ENCODE measurements at regions not wholly inside any gene's neighbourhood (a gene's known extent, or its start where the extent isn't known, plus 50 kb on each side); places are given as distances from the start of the nearest gene placed in this dataset.

DNA sequence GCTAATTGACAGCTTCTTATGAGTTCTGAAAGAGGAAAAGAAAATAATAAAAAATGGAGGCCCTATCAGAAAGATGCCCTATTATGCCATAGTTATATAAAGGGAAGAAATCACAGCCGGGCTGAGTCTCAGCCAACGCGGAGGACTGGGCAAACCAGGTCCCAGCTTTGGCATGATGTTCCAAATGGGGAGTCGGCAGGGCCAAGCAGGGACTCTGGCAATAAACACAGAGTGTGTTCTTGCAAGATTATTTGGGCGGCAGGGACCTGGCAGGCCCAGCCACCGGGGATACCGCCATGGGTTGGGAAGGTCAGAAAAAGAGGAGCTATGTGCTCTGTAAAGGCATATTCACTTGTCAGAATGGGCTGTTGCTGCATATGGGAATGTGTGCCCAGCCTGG is 694.9 kb downstream of the BCL11A start:
- TF ChIP-seq, protein P1, sequence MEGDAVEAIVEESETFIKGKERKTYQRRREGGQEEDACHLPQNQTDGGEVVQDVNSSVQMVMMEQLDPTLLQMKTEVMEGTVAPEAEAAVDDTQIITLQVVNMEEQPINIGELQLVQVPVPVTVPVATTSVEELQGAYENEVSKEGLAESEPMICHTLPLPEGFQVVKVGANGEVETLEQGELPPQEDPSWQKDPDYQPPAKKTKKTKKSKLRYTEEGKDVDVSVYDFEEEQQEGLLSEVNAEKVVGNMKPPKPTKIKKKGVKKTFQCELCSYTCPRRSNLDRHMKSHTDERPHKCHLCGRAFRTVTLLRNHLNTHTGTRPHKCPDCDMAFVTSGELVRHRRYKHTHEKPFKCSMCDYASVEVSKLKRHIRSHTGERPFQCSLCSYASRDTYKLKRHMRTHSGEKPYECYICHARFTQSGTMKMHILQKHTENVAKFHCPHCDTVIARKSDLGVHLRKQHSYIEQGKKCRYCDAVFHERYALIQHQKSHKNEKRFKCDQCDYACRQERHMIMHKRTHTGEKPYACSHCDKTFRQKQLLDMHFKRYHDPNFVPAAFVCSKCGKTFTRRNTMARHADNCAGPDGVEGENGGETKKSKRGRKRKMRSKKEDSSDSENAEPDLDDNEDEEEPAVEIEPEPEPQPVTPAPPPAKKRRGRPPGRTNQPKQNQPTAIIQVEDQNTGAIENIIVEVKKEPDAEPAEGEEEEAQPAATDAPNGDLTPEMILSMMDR (IDR thresholded peaks at IDR 0.05; ENCODE audit: insufficient read depth, low read length): no peak
- TF ChIP-seq, protein P2, sequence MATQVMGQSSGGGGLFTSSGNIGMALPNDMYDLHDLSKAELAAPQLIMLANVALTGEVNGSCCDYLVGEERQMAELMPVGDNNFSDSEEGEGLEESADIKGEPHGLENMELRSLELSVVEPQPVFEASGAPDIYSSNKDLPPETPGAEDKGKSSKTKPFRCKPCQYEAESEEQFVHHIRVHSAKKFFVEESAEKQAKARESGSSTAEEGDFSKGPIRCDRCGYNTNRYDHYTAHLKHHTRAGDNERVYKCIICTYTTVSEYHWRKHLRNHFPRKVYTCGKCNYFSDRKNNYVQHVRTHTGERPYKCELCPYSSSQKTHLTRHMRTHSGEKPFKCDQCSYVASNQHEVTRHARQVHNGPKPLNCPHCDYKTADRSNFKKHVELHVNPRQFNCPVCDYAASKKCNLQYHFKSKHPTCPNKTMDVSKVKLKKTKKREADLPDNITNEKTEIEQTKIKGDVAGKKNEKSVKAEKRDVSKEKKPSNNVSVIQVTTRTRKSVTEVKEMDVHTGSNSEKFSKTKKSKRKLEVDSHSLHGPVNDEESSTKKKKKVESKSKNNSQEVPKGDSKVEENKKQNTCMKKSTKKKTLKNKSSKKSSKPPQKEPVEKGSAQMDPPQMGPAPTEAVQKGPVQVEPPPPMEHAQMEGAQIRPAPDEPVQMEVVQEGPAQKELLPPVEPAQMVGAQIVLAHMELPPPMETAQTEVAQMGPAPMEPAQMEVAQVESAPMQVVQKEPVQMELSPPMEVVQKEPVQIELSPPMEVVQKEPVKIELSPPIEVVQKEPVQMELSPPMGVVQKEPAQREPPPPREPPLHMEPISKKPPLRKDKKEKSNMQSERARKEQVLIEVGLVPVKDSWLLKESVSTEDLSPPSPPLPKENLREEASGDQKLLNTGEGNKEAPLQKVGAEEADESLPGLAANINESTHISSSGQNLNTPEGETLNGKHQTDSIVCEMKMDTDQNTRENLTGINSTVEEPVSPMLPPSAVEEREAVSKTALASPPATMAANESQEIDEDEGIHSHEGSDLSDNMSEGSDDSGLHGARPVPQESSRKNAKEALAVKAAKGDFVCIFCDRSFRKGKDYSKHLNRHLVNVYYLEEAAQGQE (IDR thresholded peaks at IDR 0.05; ENCODE audit: insufficient replicate concordance, low read depth): no peak
- TF ChIP-seq POLR2AphosphoS5 (IDR thresholded peaks at IDR 0.05; ENCODE audit: low read depth) (no peak), GABPA (IDR thresholded peaks at IDR 0.05; ENCODE audit: low read depth) (no peak)

Measured in HL-60 (cell line).